GM12873 (cell line): ENCODE measurements at regions not wholly inside any gene's neighbourhood (a gene's known extent, or its start where the extent isn't known, plus 50 kb on each side); places are given as distances from the start of the nearest gene placed in this dataset.

ENCODE experiments used
- TF ChIP-seq, protein P1 (sequence below): IDR thresholded peaks from 2 replicates; pipeline ENCODE4 v1.5.1; 2012; ENCODE audit warnings: low read depth, mild to moderate bottlenecking, moderate library complexity, low read length, control low read depth; ENCODE audit not compliant: insufficient read depth; ENCODE audit errors: missing control alignments

DNA sequence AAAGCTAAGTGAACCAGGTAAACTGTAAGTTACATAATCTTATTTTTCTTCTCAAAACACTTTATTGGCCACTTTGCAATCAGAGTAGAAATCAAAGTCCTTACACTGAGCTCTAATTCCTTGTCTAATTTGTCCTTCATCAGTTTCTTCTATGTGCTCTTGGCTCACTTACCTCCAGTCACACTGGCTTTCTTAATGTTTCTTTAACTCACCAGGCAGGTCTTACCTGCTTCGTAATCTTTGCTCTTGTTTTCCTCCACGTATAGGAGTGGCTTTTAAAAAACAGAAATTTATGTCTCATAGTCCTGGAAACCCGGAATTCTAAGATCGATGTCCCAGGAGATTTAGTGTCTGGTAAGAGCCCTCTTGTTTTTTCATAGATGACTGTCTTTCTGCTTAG lies 1462.1 kb downstream of the FSTL5 start:
- TF ChIP-seq, protein P1, sequence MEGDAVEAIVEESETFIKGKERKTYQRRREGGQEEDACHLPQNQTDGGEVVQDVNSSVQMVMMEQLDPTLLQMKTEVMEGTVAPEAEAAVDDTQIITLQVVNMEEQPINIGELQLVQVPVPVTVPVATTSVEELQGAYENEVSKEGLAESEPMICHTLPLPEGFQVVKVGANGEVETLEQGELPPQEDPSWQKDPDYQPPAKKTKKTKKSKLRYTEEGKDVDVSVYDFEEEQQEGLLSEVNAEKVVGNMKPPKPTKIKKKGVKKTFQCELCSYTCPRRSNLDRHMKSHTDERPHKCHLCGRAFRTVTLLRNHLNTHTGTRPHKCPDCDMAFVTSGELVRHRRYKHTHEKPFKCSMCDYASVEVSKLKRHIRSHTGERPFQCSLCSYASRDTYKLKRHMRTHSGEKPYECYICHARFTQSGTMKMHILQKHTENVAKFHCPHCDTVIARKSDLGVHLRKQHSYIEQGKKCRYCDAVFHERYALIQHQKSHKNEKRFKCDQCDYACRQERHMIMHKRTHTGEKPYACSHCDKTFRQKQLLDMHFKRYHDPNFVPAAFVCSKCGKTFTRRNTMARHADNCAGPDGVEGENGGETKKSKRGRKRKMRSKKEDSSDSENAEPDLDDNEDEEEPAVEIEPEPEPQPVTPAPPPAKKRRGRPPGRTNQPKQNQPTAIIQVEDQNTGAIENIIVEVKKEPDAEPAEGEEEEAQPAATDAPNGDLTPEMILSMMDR, result no peak

DNA sequence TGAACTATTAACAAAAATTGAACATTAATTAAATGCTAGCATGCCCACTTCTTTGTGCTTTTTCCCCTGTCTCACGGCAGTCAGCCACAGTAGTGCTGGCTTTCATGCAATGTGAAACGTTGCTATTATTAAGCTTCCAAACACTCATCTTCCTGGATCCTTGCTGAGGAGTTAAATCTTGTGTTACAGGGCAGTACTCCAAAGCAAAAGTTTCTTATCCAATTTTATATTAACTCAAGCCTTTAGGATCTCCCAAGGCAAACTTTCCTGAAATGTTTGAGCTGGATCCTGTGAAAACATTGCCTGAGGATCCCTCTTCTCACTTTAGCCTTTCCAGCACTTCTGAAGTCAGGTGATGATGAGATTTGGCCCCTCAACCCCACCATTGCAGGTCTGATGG lies 1454.8 kb downstream of the FSTL5 start:
- TF ChIP-seq, protein P1, result no peak

DNA sequence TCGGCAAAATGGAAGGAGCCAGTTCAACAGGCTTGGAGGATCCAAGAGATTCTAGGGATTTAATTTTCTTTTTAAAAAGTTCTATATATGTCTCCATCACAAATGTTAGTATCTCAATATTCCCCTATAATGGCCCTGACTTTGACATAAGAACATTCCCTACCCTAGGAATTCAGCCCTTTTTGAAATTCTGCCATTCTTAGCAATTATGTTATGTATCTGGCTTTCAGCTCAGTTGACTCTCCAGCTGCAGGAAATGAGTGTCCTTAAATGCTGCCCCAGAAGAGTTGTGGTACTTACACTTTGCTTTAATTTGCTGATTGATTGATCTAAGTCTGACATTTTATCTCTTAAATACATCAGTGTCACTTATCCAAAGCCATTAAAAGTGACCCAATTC lies 1454.3 kb downstream of the FSTL5 start:
- TF ChIP-seq, protein P1, result no peak

DNA sequence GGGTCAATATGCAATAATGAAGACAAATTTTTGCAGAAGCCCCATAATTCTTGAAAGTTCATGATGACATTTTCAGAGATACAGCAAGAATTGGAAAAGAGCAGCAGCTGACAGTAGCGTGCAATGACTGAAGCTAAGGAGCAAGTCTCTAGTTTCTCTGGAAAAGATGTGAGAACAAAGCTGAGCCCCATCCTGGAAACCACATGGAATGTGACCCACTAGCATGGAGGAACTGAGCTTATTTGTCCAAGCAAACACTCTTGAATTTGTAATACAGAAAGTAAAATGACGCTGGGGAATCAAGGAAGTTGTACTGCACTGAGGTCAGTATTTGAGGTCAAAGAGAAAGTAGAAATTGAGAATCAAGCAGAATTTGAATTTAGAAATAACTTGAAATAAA lies 1447.2 kb downstream of the FSTL5 start:
- TF ChIP-seq, protein P1, result no peak

DNA sequence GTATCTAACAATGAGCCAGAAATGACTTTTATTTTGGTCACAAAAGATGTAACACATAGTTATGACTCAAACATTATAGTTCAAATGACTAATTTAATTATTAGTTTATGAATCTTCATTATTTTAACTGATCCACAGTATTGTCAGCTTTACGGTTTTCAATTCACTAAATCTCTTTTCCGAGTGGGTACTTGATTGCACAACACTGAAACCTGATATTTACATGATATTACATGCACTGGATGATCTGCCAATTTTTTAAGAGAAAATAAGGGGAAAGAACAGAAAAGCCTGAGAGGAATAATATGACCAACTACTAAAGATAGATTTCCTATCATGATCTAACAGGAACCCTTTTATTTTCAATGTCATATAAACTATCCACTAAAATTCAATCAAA lies 1446.0 kb downstream of the FSTL5 start:
- TF ChIP-seq, protein P1, result no peak

DNA sequence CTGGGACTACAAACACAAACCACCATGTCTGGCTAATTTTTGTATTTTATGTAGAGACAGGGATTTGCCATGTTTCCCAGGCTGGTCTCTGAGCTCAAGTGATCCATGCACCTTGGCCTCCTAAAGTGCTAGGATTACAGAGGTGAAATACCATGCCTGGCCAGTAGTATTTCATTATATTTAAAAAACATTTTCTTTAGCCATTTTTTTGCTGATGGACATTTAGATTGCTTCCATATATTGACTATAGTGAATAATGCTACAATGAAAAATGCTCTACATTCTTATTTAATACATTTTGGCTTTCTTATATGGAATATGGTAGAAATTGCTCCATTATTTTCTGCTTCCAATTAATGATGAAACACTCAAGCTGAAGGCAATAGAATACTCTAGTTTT lies 1439.7 kb downstream of the FSTL5 start:
- TF ChIP-seq, protein P1, result no peak

DNA sequence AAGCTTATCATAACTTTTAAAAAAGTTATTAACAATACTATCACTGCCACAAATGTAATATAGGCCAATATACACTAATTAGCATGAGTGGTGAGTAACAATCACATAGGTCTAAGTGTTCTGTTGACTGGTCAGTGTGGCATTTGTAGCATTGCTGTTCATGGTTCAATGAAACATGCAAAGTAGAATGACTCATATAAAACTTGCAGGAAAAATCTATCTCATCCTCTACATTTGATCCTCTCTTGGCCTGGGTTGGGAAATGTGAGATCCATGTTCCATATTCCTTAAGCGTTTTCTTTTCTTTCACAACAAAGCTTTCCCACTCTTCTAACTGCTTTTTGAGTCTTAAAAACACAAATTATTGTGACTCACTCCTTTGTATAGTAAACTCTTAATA lies 1418.7 kb downstream of the FSTL5 start:
- TF ChIP-seq, protein P1, result no peak
